Glutamatergic neuron (in vitro differentiated cells): ENCODE measurements at regions not wholly inside any gene's neighbourhood (a gene's known extent, or its start where the extent isn't known, plus 50 kb on each side); places are given as distances from the start of the nearest gene placed in this dataset.

Experiments used
- DNase-seq: peaks from one replicate; pipeline ENCODE4 v3.0.0; 2022
- H3K27ac Mint-ChIP-seq: one replicate; pipeline ENCODE4 v1.8.0; 2020; ENCODE audit warnings: mild to moderate bottlenecking, mixed read lengths, inconsistent platforms; ENCODE audit not compliant: unreplicated experiment
- H3K27me3 Mint-ChIP-seq: one replicate; pipeline ENCODE4 v1.8.0; 2020; ENCODE audit warnings: mild to moderate bottlenecking, moderate library complexity, mixed read lengths, inconsistent platforms; ENCODE audit not compliant: unreplicated experiment
- H3K36me3 Mint-ChIP-seq: one replicate; pipeline ENCODE4 v1.8.0; 2020; ENCODE audit warnings: mild to moderate bottlenecking, mixed read lengths, inconsistent platforms; ENCODE audit not compliant: unreplicated experiment
- H3K4me1 Mint-ChIP-seq: one replicate; pipeline ENCODE4 v1.8.0; 2020; ENCODE audit warnings: mild to moderate bottlenecking, low read depth, mixed read lengths, inconsistent platforms; ENCODE audit not compliant: unreplicated experiment
- H3K4me3 Mint-ChIP-seq: one replicate; pipeline ENCODE4 v1.8.0; 2020; ENCODE audit warnings: mild to moderate bottlenecking, mixed read lengths, inconsistent platforms; ENCODE audit not compliant: unreplicated experiment
- H3K9me3 Mint-ChIP-seq: one replicate; pipeline ENCODE4 v1.8.0; 2020; ENCODE audit warnings: mild to moderate bottlenecking, moderate library complexity, mixed read lengths, inconsistent platforms; ENCODE audit not compliant: unreplicated experiment
- CTCF ChIP-seq: fragments of 200-600 bp; sonication (generic); IDR thresholded peaks from one replicate; pipeline ENCODE4 v1.5.0; 2021; ENCODE audit not compliant: partially characterized antibody, unreplicated experiment

- Mint-ChIP-seq H3K4me1 (peaks cover 7% of the 10 kb centered on the region), H3K36me3 (peaks cover 22% of the 10 kb centered on the region), H3K27ac (no peak overlapping the region), H3K4me3 (no peak overlapping the region), H3K27me3 (peaks cover 10% of the 10 kb centered on the region), H3K9me3 (peaks cover 18% of the 10 kb centered on the region)
- DNase-seq = no peak
- TF ChIP-seq CTCF = no peak
Observed at GRCh38 chr6:170206851-170207431, 83.9 kb downstream of the DLL1 start.

- Mint-ChIP-seq H3K27ac (no peak overlapping the region), H3K36me3 (peaks cover 21% of the 10 kb centered on the region), H3K4me3 (no peak overlapping the region), H3K9me3 (peaks cover 18% of the 10 kb centered on the region), H3K4me1 (peaks cover 7% of the 10 kb centered on the region), H3K27me3 (peaks cover 10% of the 10 kb centered on the region)
- no peak for TF ChIP-seq CTCF
- DNase-seq = no peak
Observed at GRCh38 chr6:170206317-170206621, 84.6 kb downstream of the DLL1 start.

- Mint-ChIP-seq H3K4me3 (no peak overlapping the region), H3K4me1 (peaks cover 7% of the 10 kb centered on the region), H3K27ac (no peak overlapping the region), H3K9me3 (peaks cover 16% of the 10 kb centered on the region), H3K36me3 (peaks cover 17% of the 10 kb centered on the region), H3K27me3 (peaks cover 10% of the 10 kb centered on the region)
- TF ChIP-seq CTCF = no peak
- no peak for DNase-seq
Observed at GRCh38 chr6:170205534-170206316, 85.2 kb downstream of the DLL1 start.

GRCh38 chr6:170205126-170205525 lies 85.8 kb downstream of the DLL1 start:
- no peak overlapping the region for H3K4me3 Mint-ChIP-seq
- peaks cover 12% of the 10 kb centered on the region for H3K36me3 Mint-ChIP-seq
- H3K27ac Mint-ChIP-seq = no peak overlapping the region
- peaks cover 7% of the 10 kb centered on the region for H3K4me1 Mint-ChIP-seq
- DNase-seq = no peak
- no peak for TF ChIP-seq CTCF
- H3K9me3 Mint-ChIP-seq = peaks cover 14% of the 10 kb centered on the region
- H3K27me3 Mint-ChIP-seq = peaks cover 10% of the 10 kb centered on the region

- no peak for DNase-seq
- Mint-ChIP-seq H3K4me1 (peaks cover 17% of the 10 kb centered on the region), H3K27me3 (peaks cover 9% of the 10 kb centered on the region), H3K27ac (no peak overlapping the region), H3K36me3 (peaks cover 11% of the 10 kb centered on the region), H3K4me3 (no peak overlapping the region), H3K9me3 (peaks cover 12% of the 10 kb centered on the region)
- no peak for TF ChIP-seq CTCF
Observed at GRCh38 chr6:170203212-170203611, 87.7 kb downstream of the DLL1 start.
